ENCODE measurements at regions not wholly inside any gene's neighbourhood (a gene's known extent, or its start where the extent isn't known, plus 50 kb on each side); places are given as distances from the start of the nearest gene placed in this dataset.
"Not testable (repeated sequence)": the region's sequence is repeated elsewhere in the genome, so short reads cannot be mapped to it uniquely, and the experiment has no call there.

DNA sequence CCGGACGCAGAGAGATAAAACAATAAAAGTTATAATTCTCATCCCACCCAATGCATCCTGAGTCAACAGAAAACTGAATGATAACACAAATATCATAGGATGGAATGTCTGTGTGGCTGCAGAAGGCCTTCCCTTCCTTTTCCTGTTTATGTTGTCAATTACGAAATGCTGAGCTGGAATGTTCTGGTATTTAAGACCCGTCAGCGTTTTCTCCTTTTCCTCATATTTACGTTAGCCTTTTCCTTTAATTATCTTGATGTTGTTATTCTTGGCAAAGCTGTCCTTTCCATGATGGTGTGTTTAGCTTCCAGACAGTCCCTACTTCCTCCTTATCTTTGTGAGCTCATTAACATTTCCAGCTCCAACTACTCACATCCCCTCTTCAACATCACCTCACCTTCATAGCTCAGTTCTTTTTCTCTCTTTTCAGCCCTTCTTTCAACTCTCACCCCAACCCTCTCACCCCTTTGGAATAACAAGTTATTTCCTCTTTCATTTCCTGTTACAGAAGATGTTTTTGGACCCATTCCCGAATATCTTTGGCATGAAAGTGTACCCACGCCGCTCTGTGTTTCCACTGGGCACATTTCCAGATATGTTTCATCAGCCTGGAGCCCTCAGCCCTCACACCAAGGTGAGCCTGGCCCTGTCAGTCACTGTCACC lies 221.6 kb downstream of the NR2F1-AS1 start:
- no peak for FAIRE-seq

DNA sequence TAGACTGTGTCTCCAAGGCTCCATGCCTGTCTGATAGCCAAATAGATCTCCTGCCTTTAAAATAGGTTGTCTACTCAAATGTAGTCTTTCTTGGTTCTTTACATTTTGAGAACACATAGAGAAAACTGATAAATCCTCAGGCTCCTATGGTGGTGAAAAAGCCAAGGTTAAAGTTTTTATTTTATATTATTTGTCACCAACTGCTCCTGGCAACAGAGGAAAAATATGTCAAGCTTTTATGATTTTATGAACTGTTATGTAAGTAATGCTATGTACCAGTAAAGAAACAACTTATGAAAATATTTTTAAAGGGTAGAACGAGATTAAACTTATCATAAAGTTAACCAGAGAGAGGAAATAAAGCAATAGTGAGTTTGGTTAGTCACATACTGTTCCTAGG lies 222.8 kb downstream of the NR2F1-AS1 start:
- FAIRE-seq = no peak

DNA sequence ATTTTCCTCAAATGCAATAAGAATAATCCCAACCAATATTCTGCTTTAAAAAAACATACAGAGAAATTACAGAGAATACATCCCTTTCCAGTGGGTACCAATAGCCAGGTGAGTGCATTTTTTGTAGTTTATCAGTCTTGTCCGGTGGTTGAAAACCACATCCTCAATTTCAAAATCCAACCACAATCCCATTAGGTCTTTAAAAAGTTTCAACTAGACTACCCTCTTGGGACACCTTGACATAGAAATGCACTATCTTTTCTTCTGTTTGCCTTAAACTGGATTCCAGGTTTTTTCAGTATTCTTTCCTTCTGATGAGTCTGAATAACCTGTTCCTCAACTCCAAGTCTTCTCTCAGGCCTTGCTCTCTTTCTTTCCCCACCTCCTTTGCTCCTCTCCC lies 223.3 kb downstream of the NR2F1-AS1 start:
- no peak for FAIRE-seq

DNA sequence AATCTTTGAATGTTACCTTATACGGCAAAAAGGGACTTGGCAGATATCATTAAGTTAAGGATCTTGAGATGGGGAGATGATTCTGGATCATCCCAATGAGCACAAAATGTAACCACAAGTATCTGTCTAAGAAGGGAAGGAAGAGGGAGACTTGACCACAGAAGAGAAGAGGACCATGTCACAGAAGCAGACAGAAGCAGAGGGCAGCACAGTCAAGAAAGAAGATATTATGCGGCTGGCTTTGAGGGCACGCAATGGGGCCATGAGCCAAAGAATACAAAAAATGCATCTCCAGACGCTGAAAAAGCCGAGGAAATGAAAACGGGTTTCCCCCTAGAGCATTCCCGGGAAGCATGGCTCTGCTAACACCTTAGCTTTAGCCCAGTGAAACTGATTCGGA lies 225.3 kb downstream of the NR2F1-AS1 start:
- no peak for FAIRE-seq

DNA sequence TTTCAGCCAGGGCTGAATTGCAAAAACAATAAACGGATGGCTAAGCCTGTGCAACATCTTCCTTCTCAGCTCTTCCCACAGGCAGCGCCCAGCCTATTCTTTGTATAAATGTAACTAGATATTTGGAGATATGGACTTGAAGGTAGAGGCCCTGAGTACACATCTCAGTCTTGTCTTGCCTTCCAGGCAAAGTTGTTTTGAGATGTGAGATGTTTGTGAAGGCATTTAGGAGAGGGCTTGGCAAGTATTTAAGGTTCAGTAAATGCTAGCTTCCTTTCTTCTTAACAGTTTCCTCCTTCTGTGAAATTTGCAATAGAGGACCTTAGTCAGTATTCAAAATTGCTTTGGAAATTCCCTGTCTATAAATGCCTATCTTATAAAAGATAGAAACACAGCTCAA lies 228.8 kb downstream of the NR2F1-AS1 start:
- no peak for FAIRE-seq

DNA sequence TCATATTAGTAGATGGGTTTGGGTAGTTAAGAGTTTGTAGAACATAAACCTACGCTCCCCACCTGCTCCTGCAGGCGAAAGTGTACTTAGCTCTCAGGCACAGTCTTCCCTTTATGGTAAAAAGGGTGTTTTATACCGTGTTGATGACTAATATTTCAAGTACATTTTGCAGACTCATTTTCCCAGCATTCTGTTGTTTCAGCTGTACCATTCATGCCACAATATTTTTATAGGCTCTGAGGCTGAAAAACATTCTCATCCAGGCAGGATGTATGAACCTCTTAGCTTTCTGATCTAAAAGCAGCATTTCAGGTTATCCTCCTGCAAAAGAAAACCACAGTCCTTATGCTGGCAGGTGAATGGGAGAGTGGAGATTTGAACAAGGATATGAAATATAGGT lies 231.4 kb downstream of the NR2F1-AS1 start:
- no peak for FAIRE-seq

DNA sequence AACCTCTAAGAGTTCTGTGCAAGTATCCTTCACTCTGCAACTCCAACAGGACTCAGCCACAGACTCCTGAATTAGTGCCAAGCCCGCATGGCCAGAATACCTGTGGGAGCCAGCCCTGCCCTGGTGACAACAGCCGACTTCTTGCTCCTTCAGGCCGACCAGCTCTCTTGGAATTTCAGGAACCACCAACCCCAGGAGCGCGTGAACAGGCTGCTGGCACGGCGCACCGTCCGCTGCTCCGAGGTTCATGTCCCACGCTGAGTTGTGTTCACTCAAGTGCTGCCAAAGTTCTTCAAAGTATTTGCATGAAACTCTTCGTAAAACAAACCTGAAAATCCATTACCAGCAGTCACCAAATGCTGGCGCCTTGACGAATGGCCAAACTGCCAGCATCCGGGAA lies 232.8 kb downstream of the NR2F1-AS1 start:
- no peak for FAIRE-seq

DNA sequence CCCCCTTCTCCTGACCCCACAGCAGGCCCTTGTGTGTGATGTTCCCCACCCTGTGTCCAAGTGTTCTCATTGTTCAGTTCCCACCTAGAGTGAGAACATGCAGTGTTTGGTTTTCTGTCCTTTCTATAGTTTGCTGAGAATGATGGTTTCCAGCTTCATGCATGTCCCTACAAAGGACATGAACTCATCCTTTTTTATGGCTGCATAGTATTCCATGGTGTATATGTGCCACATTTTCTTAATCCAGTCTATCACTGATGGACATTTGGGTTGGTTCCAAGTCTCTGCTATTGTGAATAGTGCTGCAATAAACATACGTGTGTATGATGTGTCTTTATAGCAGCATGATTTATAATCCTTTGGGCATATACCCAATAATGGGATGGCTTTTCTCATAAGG lies 234.2 kb downstream of the NR2F1-AS1 start:
- not testable (repeated sequence) for FAIRE-seq

DNA sequence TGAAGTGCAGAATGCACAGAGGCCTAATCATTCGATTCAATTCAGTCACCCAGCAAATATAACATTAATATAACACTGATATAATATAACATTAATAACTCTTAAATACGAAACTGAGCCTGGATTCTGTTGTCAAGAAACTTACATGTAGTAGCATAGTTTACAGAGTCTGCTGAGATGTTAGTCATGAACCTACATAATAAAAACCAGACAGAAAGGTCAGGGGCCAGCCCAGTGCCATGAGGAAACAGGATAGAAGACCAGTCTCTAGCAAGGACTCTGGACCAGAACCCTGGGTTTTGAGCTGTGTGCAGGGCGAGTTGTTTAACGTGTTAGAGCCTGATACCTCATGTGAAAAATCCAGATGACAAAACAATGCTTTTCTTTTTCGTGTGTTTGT lies 234.7 kb downstream of the NR2F1-AS1 start:
- FAIRE-seq = no peak

DNA sequence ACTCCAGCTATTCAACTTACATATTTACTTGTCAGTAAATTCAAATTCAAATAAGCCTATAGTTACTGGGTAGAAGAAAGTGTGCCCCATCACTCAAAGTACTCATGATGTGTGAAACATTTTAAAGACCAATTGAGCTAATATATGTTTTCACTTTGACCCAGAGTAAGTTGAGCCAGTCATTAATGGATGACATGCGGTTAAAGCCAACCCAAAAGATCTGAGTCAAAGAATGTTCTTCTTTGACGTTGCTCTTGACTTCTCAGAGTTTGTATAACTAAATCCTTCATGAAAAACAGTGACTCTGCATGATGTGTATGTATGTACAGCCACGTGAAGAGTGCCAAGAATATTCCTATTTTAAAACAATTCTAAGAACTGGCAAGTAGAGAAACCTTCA lies 237.4 kb downstream of the NR2F1-AS1 start:
- no peak for FAIRE-seq

DNA sequence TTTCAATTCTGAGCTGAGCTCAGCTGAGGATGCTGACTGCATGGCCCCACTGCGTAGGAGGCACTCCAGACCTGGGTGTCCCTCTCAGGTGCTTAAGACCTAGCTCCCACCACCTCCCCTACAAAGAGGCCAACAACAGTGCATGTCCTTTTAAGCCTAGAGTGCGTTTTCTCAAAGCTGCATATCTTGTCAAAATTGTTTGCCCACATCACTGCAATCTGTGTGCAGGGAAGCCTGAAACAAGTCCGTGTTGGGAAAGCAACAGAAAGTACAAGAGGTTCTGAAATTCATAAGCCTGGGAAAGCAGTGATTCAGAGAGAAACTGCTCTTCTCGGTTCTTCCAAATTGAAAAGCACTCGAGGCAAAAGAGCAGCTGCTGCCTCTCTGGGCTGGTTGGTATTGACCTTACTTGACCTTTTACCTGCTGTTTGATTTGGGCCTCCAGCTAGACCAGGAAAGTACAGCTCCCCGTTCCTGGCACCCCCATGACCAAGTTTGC lies 238.4 kb downstream of the NR2F1-AS1 start:
- FAIRE-seq = no peak

DNA sequence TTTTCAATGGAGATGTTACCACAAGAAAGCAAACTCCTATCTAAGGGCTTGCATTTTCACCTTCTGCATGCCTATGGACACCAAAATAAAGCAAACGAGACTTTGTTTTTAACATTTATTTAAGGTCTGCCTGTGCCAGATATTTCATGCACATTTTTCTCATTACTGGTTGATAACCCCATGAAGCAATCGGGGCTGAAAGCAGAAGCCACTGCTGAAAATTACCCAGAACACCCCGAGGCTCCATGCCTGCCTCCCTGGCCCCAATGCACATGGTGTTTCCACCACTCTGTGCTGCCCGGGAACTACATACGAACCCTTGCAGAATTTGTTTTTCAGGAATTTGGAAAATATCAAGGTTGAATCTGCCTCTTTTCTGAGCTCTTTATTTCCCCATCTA lies 240.1 kb downstream of the NR2F1-AS1 start:
- FAIRE-seq = no peak

DNA sequence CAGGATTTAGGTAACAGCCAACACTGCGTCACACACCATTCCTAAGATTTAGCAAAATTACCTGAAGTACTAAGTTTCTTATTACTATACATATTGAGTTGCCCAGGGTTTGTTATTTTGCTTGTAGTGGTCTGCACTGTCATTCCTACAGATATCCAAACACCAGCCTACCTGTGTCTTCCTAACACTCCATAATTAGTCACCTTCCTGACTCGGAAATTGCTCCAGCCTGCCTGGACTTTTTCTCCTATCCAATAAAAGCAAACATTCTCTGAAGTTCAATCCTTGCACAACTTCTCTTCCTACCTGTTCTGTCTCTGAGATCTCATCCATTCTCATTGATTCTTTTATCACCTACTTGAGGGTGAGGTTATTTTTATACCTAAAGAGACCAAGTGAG lies 243.9 kb downstream of the NR2F1-AS1 start:
- no peak for FAIRE-seq

DNA sequence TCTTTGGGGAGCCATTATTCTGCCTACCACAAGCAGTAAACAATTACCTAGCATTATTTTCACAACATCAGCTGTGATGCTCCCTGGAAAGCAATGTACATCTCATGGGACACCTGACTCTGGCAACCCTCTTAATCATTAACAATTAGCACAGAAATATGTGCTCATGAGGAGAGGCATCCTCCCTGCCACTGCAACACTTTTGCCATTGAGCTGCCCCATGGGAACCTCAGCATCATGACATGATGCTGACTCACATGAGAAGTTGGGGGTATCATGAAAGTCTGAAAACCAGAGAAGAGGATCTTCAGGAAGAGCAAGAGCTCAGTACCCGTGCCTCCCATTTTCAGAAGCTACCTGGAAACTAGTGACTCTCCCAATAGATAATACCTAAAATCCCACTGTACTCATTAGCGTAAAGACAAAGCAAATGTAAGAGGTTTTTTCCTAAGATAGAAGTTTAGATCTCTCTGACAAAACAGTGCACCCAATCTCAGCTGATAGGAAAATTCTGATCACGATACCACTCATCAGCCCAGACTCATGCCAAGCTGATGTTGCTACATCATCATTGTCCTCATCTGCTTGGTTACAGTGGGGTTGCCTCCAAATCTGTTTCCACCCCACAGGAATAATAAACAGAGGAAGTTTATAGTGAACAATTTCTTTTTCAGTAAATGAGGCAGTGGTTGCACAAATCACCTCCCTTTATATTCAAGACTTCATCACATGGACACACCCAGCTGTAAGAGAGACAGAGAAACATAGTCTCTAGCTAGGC lies 244.5 kb downstream of the NR2F1-AS1 start:
- no peak for FAIRE-seq

DNA sequence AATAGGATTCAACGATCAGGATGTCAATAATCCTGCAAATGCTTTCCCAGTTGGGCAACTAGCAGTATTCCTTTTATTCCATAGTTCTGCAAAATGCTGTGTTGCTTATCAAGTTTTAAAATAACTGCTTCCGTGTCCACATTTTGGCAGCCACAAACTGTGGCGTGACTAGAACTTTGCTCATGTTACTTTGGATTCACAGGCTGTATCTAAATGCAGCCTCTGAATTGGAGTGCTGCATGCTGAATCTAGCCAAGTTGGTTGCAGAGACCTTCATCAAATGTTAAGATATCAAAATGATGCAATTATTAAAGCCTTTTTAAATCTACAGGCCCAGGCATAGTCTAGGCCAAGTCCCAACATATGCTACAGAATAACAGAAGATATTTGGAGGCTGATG lies 249.2 kb downstream of the NR2F1-AS1 start:
- no peak for FAIRE-seq

DNA sequence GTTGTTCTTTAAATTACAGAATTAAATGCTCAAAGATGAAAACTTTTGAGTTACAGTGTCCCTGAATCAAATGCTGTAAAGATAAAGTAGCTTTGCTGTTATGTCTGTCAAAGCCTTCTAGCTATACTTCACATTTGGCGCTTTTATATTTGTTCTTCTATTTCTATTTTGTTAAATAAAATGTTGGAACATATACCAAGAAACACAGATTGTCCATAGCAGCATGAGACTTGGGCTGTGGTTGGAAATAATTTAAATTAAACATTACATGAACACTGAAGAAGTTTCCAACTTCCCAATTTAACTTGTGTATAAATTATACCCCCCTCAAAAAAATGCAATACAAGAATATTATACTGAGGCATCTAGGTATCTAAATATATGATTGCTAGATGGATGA lies 249.8 kb downstream of the NR2F1-AS1 start:
- no peak for FAIRE-seq

DNA sequence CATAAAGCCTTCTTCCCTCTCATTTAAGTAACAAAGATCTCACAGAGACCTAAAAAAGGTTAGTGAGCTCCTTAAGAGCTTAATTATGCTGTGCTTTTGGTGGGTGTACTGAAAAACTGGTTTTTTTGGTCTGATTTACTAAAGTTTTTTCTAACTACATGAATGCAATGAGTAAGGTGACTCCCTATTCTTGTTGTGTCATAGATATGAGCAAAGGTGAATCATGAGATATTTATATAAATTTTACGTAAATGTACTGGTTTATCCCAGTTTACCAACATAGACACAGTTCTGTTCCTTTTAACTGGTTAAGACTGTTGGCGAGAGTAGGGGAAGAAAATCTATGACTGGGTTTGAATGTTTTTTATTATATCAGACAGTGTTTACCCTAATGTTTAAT lies 250.5 kb downstream of the NR2F1-AS1 start:
- FAIRE-seq = no peak

DNA sequence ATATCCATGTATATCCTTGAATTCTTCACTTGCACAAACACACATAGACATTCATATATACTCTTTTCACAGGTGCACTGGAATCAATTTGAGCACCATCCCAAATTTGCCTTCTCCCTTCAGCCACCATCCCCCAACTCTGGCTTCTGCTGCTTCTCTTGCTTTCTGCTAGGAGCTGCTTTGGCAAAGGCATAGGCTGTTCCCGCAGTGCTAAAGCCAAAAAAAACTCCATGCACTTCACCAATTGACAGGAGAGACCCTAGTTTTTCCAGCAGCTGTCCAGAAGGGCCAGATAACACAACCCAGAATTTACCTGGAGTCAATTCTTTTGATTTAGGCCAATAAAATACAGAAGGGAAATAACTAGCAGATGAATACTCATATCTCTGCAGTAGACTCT lies 251.3 kb downstream of the NR2F1-AS1 start:
- no peak for FAIRE-seq

DNA sequence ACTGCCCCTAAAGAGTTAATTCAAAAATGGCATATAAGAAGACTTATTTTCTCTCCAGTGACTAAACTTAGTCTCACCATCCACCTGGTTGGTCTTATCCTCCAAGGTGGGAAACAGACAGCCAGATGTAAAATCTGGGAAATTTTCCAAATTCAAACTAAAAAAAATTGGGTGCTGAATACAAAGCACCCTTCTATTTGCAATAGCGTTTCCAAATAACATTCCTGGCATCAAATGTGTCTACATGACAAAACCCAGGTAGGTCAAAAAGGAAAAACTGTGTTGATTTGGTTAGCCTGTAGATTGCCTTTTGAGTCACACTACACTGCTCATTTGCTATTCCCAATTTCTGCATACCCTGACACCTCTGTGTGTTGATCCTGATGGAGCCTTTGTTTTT lies 252.2 kb downstream of the NR2F1-AS1 start:
- no peak for FAIRE-seq

DNA sequence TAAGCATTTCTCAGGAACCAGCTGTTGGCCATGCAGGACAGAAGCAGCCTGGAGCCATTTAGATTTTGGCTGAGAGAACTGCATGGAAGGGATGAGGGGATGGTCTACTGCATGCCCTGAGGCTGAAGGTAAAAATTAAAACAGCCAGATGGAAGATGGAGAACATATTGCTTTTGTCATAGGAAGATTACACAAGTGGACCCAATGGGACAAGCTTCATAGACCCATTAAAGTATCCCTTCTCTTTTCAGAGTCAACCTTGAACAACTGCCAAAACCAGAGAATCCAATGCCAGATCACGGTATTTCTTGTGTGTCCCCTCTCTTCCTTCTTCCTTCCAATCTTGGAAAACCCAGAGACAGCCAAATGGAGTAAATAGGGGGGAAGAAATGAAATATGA lies 253.4 kb downstream of the NR2F1-AS1 start:
- no peak for FAIRE-seq

DNA sequence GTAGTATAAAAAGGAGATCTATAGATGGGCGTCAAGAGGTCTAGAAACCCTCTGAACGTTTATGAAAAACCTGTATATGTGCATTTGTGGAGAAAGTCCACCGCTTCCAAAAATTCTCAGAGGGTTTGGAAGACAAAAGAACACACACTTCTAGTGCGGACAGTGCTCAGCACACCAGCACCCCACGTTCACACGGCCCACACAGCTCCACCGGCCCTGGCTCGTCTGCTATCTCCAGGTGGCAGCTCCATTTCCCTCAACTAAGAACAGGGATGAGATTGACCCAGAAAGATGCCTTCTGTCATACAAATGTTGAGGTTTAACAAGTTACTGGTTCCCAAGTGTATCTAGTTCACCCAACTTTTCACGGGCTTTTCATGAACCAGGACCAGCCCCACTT lies 255.1 kb downstream of the NR2F1-AS1 start:
- no peak for FAIRE-seq

DNA sequence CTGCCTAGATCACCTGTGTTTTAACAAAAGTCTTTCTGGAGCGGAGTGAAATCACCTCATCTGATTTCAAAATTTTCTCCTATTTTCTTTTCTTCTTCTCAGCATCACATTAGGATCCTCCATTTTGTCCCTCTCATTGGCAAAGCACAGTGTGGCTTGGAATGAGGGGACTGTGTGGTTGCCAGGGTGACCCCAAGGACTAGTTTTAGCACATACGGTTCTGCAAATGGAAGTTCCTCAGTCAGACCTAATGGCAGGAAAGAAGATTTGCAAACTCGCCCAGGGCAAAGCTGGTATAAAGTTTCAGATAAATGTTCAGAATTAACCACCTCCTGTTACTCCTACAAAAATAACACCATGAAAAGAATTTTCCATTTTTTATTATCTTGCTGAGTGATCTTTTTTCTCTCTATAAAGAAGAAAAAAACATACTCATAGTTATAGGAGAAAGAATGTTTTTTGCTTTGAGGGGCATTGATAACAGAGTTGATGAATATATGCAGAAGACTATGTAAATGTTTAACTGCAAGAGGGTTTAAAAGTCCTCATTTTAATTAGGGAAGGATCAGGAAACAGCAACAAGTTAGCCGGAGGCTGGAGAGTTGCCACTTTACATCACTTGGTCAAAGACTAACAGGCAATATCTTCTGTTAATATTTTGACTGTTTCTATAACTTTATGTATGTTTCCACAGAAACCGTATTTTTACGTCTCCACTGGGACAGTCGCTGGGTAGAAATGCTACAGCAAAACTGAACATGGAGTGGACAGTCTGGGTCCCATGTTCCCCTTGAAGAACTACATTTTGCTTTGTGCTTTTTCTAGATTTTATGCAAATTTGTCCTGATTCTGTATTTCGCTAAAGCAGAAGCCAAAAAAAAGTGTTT lies 257.8 kb downstream of the NR2F1-AS1 start:
- FAIRE-seq = no peak

DNA sequence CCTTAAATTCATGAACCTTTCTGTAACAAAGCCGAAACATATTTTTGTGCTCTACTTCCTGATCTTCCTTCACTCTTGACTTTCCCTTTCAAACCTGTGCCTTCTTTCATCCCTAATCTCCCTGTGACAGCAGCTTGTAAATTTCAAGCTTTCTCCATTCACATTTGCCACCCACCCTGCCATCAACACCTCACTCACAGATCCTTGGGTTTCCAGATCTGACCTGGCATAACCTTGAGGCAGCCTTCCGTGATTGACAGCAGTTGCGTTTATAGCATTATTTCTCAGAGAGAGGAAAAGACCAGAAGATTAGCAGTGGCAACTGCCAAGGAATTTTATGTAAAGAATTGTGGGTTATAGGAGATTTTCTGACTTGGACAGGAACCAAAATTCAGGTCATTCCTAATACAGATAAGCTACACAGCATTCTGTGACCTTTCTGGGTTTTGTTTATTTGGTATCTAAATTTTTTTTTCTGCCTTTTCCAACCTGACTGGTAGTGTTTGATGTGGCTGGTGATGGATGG lies 260.0 kb downstream of the NR2F1-AS1 start:
- no peak for FAIRE-seq
